ENCODE measurements at regions not wholly inside any gene's neighbourhood (a gene's known extent, or its start where the extent isn't known, plus 50 kb on each side); places are given as distances from the start of the nearest gene placed in this dataset.

DNA sequence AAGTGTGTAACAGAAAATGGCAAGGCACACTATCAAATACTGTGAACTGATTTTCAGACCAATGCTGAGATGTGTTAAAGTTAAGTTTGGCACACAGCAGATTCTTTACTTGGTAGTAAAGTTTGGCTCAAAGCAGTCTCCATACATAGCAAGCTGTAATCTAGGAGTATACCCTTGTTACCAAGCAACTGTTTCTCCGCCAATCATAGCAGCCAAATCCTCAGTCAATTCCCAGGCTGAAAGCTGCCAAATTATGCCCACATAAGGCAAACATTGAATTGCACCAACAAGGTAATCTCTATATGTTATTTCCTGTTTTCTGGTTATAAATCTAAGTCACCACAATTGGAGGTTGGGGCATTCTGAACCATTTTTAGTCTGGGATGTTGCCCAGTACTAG lies 345.7 kb downstream of the DEPDC1B start (continued):
- TF ChIP-seq, protein P1, sequence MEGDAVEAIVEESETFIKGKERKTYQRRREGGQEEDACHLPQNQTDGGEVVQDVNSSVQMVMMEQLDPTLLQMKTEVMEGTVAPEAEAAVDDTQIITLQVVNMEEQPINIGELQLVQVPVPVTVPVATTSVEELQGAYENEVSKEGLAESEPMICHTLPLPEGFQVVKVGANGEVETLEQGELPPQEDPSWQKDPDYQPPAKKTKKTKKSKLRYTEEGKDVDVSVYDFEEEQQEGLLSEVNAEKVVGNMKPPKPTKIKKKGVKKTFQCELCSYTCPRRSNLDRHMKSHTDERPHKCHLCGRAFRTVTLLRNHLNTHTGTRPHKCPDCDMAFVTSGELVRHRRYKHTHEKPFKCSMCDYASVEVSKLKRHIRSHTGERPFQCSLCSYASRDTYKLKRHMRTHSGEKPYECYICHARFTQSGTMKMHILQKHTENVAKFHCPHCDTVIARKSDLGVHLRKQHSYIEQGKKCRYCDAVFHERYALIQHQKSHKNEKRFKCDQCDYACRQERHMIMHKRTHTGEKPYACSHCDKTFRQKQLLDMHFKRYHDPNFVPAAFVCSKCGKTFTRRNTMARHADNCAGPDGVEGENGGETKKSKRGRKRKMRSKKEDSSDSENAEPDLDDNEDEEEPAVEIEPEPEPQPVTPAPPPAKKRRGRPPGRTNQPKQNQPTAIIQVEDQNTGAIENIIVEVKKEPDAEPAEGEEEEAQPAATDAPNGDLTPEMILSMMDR (IDR thresholded peaks at IDR 0.05; ENCODE audit: low read depth, low read length, missing input control): no peak
- TF ChIP-seq HNF4A (conservative IDR thresholded peaks at IDR 0.05): no peak
- TF ChIP-seq, protein P2, sequence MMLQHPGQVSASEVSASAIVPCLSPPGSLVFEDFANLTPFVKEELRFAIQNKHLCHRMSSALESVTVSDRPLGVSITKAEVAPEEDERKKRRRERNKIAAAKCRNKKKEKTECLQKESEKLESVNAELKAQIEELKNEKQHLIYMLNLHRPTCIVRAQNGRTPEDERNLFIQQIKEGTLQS (IDR thresholded peaks at IDR 0.05): no peak
- TF ChIP-seq TAF1 (conservative IDR thresholded peaks at IDR 0.05): no peak
- TF ChIP-seq NR2F2 (IDR thresholded peaks at IDR 0.05): no peak
- TF ChIP-seq, protein P3, sequence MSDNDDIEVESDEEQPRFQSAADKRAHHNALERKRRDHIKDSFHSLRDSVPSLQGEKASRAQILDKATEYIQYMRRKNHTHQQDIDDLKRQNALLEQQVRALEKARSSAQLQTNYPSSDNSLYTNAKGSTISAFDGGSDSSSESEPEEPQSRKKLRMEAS (IDR thresholded peaks at IDR 0.05): no peak
- TF ChIP-seq EGR1 (IDR thresholded peaks at IDR 0.05; ENCODE audit: low read depth in 2 of 2): no peak
- no peak for TF ChIP-seq RAD21 (IDR thresholded peaks at IDR 0.05)

DNA sequence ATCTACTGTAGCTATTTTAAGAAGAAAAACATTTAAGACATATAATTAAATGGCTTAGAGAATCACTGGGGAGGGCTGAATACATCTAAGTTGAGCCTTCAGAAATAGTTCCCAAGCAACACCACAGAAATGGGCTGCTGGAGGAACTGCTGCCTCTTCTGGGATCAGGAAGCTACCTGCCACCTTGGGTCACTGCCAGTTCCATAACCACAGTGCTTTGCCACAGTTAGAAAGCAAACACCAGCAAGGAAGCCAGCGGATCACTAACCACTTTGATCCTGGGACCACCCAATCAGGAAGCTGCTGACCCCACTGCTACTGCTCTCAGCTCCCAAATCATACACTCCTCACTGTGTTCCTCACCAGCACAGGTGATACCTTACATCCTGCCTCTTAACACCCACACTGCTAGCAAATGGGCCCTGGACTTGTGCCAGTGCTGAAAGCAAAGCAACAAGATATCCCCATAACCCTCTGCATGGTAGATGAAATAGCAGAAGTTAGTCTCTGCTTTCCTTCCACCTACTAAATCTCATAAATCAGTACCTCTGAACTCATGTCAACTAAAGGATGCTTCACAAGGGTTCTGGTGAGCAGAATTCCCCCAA lies 346.9 kb downstream of the DEPDC1B start:
- Histone ChIP-seq H3K36me3 (ENCODE audit: control insufficient read depth in 4 of 4, insufficient read depth in 3 of 4, low read depth in 1 of 4, low read length in 3 of 4) (no peaks in the 10 kb centered on the region), H3K9me3 (ENCODE audit: control insufficient read depth in 4 of 4, low read length in 3 of 4) (no peaks in the 10 kb centered on the region), H3K27ac (ENCODE audit: low read depth in 1 of 2, low read length in 2 of 2) (no peak overlapping the region), H3K9ac (ENCODE audit: low read depth in 1 of 2, low read length in 2 of 2) (no peak overlapping the region), H3K27me3 (ENCODE audit: control insufficient read depth in 4 of 4, insufficient read depth in 4 of 4, low read length in 3 of 4) (peaks cover 0 to under 1% (median 0%) of the 10 kb centered on the region in 4 donors), H3K4me3 (ENCODE audit: low read depth in 1 of 3, low read length in 3 of 3) (no peak overlapping the region), H3K4me1 (ENCODE audit: control insufficient read depth in 4 of 4, insufficient read depth in 4 of 4, low read length in 3 of 4) (no peaks in the 10 kb centered on the region)
- no peak for DNase-seq (ENCODE audit: low spot score)
- 70% methylated on average over 1 of the region's 1 CpG for WGBS
- TF ChIP-seq FOXA1 (IDR thresholded peaks at IDR 0.05) (no peak), RAD21 (IDR thresholded peaks at IDR 0.05) (no peak), EGR1 (IDR thresholded peaks at IDR 0.05; ENCODE audit: low read depth in 2 of 2) (no peak), HNF4A (conservative IDR thresholded peaks at IDR 0.05) (no peak), GABPA (IDR thresholded peaks at IDR 0.05 in 1 of 2, conservative IDR thresholded peaks at IDR 0.05 in 1 of 2) (no peak), FOXA2 (IDR thresholded peaks at IDR 0.05) (no peak), RXRA (IDR thresholded peaks at IDR 0.05) (no peak)
- TF ChIP-seq, protein P4, sequence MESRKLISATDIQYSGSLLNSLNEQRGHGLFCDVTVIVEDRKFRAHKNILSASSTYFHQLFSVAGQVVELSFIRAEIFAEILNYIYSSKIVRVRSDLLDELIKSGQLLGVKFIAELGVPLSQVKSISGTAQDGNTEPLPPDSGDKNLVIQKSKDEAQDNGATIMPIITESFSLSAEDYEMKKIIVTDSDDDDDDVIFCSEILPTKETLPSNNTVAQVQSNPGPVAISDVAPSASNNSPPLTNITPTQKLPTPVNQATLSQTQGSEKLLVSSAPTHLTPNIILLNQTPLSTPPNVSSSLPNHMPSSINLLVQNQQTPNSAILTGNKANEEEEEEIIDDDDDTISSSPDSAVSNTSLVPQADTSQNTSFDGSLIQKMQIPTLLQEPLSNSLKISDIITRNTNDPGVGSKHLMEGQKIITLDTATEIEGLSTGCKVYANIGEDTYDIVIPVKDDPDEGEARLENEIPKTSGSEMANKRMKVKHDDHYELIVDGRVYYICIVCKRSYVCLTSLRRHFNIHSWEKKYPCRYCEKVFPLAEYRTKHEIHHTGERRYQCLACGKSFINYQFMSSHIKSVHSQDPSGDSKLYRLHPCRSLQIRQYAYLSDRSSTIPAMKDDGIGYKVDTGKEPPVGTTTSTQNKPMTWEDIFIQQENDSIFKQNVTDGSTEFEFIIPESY (IDR thresholded peaks at IDR 0.05): no peak
- TF ChIP-seq, protein P3 (IDR thresholded peaks at IDR 0.05): no peak
- TF ChIP-seq, protein P5, sequence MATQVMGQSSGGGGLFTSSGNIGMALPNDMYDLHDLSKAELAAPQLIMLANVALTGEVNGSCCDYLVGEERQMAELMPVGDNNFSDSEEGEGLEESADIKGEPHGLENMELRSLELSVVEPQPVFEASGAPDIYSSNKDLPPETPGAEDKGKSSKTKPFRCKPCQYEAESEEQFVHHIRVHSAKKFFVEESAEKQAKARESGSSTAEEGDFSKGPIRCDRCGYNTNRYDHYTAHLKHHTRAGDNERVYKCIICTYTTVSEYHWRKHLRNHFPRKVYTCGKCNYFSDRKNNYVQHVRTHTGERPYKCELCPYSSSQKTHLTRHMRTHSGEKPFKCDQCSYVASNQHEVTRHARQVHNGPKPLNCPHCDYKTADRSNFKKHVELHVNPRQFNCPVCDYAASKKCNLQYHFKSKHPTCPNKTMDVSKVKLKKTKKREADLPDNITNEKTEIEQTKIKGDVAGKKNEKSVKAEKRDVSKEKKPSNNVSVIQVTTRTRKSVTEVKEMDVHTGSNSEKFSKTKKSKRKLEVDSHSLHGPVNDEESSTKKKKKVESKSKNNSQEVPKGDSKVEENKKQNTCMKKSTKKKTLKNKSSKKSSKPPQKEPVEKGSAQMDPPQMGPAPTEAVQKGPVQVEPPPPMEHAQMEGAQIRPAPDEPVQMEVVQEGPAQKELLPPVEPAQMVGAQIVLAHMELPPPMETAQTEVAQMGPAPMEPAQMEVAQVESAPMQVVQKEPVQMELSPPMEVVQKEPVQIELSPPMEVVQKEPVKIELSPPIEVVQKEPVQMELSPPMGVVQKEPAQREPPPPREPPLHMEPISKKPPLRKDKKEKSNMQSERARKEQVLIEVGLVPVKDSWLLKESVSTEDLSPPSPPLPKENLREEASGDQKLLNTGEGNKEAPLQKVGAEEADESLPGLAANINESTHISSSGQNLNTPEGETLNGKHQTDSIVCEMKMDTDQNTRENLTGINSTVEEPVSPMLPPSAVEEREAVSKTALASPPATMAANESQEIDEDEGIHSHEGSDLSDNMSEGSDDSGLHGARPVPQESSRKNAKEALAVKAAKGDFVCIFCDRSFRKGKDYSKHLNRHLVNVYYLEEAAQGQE (IDR thresholded peaks at IDR 0.05): no peak
- TF ChIP-seq, protein P1 (IDR thresholded peaks at IDR 0.05; ENCODE audit: low read depth, low read length, missing input control): no peak

Measured in liver (tissue), 8 donors.